HG03097 (cell line): ENCODE measurements at regions not wholly inside any gene's neighbourhood (a gene's known extent, or its start where the extent isn't known, plus 50 kb on each side); places are given as distances from the start of the nearest gene placed in this dataset.
"Not testable (repeated sequence)": the region's sequence is repeated elsewhere in the genome, so short reads cannot be mapped to it uniquely, and the experiment has no call there.

ENCODE experiments used
- ATAC-seq: cut with Tn5 transposase; IDR thresholded peaks from one replicate; pipeline ENCODE4 v1.9.1; 2021; ENCODE audit not compliant: unreplicated experiment, low FRiP score

- ATAC-seq = no peak
These were observed 326.4 kb upstream of the NAALADL2 start for GRCh38 chr3:174532776-174533175.

GRCh38 chr3:174533286-174533685 is 325.8 kb upstream of the NAALADL2 start:
- ATAC-seq = no peak

GRCh38 chr3:174536319-174536718 is 322.8 kb upstream of the NAALADL2 start:
- ATAC-seq = no peak

GRCh38 chr3:174538151-174538550 is 321.0 kb upstream of the NAALADL2 start:
- ATAC-seq = no peak

GRCh38 chr3:174540116-174540908 is 318.8 kb upstream of the NAALADL2 start:
- no peak for ATAC-seq

GRCh38 chr3:174541708-174542315 is 317.3 kb upstream of the NAALADL2 start:
- ATAC-seq = no peak

GRCh38 chr3:174547801-174548435 is 311.2 kb upstream of the NAALADL2 start:
- no peak for ATAC-seq

- ATAC-seq = no peak
These were observed 310.1 kb upstream of the NAALADL2 start for GRCh38 chr3:174548841-174549623.

- ATAC-seq = no peak
These were observed 277.6 kb upstream of the NAALADL2 start for GRCh38 chr3:174581558-174581957.

- ATAC-seq = no peak
These were observed 275.7 kb upstream of the NAALADL2 start for GRCh38 chr3:174583396-174583795.

GRCh38 chr3:174587137-174587536 is 272.0 kb upstream of the NAALADL2 start:
- not testable (repeated sequence) for ATAC-seq

GRCh38 chr3:174596447-174596982 is 262.6 kb upstream of the NAALADL2 start:
- no peak for ATAC-seq

- ATAC-seq = no peak
These were observed 260.2 kb upstream of the NAALADL2 start for GRCh38 chr3:174598885-174599439.

GRCh38 chr3:174613173-174613572 is 246.0 kb upstream of the NAALADL2 start:
- ATAC-seq = no peak

GRCh38 chr3:174614036-174614435 is 245.1 kb upstream of the NAALADL2 start:
- no peak for ATAC-seq

GRCh38 chr3:174618368-174619080 is 240.6 kb upstream of the NAALADL2 start:
- ATAC-seq = no peak

GRCh38 chr3:174619239-174619638 is 239.9 kb upstream of the NAALADL2 start:
- ATAC-seq = no peak

- no peak for ATAC-seq
These were observed 239.0 kb upstream of the NAALADL2 start for GRCh38 chr3:174620138-174620537.

- ATAC-seq = no peak
These were observed 238.2 kb upstream of the NAALADL2 start for GRCh38 chr3:174620855-174621472.
